NCI-H748 treated with DMSO at 0.1 percent for 48 hours (cell line): ENCODE measurements at regions not wholly inside any gene's neighbourhood (a gene's known extent, or its start where the extent isn't known, plus 50 kb on each side); places are given as distances from the start of the nearest gene placed in this dataset.

Source experiments
- DNase-seq: peaks from one replicate; lab custom pipeline; 2025; lab: John Stamatoyannopoulos, UW

GRCh38 chr15:95644100-95644875, 686.2 kb upstream of the NR2F2 start:
- DNase-seq, result no peak

GRCh38 chr15:95645791-95646338, 684.6 kb upstream of the NR2F2 start:
- no peak for DNase-seq

- DNase-seq, result no peak
These were observed 683.8 kb upstream of the NR2F2 start for GRCh38 chr15:95646484-95647273.

- no peak for DNase-seq
These were observed 682.8 kb upstream of the NR2F2 start for GRCh38 chr15:95647531-95648277.

GRCh38 chr15:95653361-95653805, 677.1 kb upstream of the NR2F2 start:
- DNase-seq, result no peak

GRCh38 chr15:95655089-95655607, 675.4 kb upstream of the NR2F2 start:
- no peak for DNase-seq

GRCh38 chr15:95656595-95656994, 673.9 kb upstream of the NR2F2 start:
- DNase-seq, result no peak

GRCh38 chr15:95658799-95659198, 671.7 kb upstream of the NR2F2 start:
- no peak for DNase-seq

- no peak for DNase-seq
These were observed 670.8 kb upstream of the NR2F2 start for GRCh38 chr15:95659656-95660055.

GRCh38 chr15:95662638-95663037, 667.9 kb upstream of the NR2F2 start:
- no peak for DNase-seq

- no peak for DNase-seq
These were observed 667.1 kb upstream of the NR2F2 start for GRCh38 chr15:95663156-95664100.

GRCh38 chr15:95664450-95664849, 666.0 kb upstream of the NR2F2 start:
- no peak for DNase-seq

- no peak for DNase-seq
These were observed 661.2 kb upstream of the NR2F2 start for GRCh38 chr15:95669146-95669922.

GRCh38 chr15:95674031-95674430, 656.5 kb upstream of the NR2F2 start:
- no peak for DNase-seq

- no peak for DNase-seq
These were observed 654.0 kb upstream of the NR2F2 start for GRCh38 chr15:95676500-95676899.

- DNase-seq, result no peak
These were observed 650.5 kb upstream of the NR2F2 start for GRCh38 chr15:95679847-95680582.

- DNase-seq, result no peak
These were observed 649.8 kb upstream of the NR2F2 start for GRCh38 chr15:95680728-95681127.

GRCh38 chr15:95681836-95682544, 648.5 kb upstream of the NR2F2 start:
- DNase-seq, result no peak

GRCh38 chr15:95684126-95684525, 646.4 kb upstream of the NR2F2 start:
- DNase-seq, result no peak
